HG02885 (cell line): ENCODE measurements at regions not wholly inside any gene's neighbourhood (a gene's known extent, or its start where the extent isn't known, plus 50 kb on each side); places are given as distances from the start of the nearest gene placed in this dataset.
A peak's percentile ranks its signal among the peaks of the same experiment; 100 is the strongest.
"Not testable (repeated sequence)": the region's sequence is repeated elsewhere in the genome, so short reads cannot be mapped to it uniquely, and the experiment has no call there.

Experiments
- ATAC-seq: cut with Tn5 transposase; IDR thresholded peaks from one replicate; pipeline ENCODE4 v1.9.1; 2021; ENCODE audit warnings: mild to moderate bottlenecking; ENCODE audit not compliant: unreplicated experiment, poor library complexity

DNA sequence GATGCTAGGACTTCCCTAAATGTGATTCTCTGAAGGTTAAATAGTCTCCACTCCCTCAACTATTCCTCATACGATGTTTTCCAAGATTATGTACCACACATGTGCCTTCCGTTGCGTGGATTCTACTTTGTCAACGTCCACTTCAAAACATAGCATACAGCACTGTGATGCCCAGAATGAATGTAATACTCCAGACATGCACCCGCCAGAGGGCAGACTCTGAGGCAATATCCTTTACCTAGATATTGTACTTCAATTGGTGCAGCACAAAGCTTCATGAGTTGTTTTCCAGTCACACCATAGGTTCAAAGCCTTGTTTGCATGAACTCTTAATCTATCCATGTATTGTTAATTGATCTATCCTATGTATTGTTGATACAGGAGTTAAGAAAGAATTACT, 201.0 kb upstream of the NABP1 start:
- ATAC-seq, result no peak

DNA sequence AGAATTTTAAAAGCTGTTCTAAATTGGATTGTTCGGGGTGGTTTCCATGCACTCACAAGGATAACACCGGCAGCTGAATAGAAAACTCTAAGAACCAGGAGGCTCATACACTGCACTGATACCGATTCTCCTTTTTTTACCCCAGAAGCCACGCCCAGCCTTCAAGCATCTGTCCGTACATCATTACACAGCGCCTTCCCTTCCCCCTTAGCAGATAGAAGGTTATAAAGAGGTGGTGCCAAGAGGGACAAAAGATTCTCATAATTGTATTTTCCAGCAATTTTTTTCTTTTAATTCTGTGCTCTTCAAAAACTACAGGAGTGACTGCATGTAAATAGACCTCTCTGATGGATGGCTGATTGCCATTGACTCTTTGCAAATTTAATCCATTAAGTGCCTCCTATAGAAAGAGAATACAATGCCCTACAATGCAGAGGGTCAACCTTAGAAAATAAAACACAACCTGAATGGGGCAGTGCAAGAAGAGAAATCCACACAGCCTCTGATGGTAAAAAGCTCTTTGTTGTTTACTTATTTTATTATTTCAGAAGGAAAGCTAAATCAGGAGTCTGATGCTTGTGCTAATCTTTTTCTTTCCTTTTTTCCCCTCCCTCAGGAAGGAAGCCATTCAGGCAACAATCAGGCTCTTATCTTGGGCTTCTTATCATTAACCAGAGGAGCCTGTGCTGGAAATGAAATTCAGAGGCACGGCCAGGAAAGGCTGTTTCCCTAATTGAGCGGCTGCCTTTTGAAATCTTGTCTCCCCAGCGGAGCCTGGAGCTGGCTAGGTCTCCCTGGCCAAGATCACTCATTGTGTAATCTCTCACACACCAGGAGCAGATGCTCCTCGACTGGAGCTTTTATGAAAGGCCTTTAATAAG, 198.9 kb upstream of the NABP1 start:
- no peak for ATAC-seq

DNA sequence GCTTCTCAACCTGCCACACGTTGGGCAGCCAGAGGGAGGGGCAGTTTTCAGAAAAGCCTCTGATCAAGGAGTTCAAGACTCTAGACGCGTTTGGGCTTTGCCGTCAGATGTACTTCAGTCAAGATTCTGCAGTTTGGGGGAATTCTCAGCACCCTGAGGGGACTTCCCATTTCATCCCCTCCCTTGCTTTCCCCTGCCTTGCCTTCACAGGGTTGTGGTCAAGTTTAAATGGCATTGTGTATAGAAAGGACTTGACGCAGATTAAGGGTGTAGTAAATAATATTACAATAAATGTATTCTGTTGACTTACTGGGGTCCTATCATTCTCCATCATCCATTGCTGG, 198.3 kb upstream of the NABP1 start:
- peak; percentile 68 for ATAC-seq

DNA sequence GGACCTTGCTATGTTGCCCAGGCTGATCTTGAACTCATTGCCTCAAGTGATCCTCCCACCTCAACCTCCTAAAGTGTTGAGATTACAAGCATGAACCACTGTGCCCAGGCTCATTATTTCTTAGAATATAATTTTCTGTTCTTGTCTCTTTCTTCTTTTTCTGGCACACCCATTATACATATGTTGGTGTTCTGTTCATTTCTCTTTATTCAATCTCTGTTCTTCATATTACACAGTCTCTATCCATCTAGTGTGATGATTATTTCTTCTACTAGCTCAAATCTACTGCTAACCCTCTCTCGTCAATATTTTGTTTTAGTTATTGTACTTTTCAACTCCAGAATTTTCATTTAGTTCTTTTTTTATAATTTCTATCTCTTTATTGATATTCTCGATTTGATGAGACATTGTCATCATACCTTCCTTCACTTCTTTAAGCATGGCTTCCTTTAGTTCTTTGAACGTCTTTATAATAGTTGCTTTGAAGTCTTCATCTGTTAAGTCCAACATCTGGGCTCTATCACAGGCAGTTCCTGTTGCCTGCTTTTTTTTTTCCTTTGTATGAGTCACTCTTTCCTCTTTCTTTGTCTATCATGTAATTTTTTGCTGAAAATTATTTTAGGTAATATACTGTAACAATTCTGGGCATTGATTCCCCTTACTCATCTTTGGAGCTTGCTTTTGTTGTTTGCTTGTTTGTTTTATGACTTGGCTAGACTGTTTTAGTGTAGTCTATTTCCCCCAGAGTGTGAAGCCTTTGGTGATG, 196.4 kb upstream of the NABP1 start:
- ATAC-seq, result no peak

DNA sequence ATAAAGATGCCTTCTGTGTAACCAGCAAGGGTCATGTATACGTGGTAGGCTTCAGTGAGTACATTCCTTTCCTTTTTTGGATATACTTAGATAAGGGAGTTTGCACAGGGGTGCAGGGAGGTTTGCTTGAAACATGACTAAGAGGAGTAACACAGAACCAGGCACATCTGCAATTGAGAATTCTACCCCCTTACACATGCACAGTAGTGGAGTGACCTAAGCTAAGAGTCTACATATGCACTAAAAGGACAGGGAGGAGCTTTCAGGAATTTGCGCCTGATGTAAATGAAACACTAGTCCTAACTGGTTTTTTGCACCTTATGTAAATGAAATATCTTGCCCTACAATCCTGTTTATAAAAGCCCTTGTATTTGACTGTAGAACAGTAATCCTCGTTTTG, 194.8 kb upstream of the NABP1 start:
- ATAC-seq, result no peak

DNA sequence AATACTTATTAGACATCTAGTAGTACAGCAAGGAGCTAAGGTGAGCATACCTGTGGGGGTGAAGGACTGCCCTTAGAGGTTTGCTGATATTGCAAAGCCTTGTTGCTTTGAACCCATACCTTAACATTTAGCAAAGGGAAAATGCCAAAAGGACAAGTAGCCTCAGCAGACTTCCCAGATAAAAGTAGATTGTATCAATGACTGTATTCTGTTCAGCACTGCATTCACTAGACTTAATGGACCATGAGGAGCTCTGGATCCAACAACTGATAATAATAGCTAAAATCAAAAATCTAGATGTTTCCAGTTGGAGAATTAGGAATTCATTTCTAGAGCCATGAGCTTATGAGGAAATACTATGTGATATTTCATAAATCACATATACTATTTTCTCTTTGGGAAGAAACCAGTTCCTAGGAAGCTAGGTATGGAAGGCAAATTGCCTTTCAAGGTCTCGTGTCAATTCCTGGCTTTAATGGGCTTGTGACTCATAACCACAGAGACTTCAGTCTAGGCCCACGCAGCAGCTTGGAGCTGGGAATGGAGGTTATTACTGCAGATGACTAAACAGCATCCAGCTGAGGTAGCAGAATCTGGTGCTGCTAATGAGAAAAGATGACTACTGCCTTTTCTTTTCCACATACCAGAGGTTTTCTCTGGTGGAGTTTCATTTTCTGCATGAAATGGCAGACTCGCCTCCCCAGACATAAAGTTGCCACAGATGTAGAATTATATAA, 191.2 kb upstream of the NABP1 start:
- no peak for ATAC-seq

DNA sequence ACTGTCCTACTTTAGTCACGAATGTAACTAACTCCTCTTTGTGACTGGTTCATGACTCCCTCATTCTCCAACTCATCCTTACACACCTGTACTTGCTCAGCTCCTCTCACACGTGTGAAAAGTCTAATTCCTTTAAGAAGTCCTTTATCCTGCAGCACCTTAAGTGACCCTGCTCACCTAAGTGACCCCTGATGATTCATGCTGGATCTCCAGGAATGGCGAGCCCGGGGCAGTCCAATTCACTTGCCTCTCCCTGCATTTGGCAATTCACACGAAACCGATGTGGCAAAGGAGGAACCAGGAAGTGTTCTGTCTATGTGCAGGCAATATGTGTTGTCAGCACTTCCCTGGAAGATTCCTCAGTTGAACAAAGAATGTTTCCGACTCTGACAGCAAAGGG, 189.8 kb upstream of the NABP1 start:
- ATAC-seq, result no peak

DNA sequence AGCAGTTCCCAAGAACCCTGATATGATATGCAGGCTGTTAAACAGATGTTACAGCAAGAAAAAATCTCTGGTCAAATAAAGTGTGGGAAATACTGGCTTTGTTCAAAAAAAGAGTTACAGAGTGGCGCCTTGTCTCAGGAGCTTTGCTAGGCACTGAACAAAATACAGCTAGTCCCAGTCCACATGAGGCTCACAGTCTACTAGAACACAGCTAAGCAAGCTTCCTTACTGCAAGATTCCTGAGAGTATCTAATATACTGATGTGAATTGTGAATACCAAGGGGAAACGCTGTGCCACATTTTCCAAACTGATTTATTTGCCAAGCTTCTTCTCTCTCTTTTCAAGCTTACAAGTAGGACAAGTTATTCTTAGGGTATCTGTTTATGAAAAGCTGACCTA, 188.8 kb upstream of the NABP1 start:
- no peak for ATAC-seq

DNA sequence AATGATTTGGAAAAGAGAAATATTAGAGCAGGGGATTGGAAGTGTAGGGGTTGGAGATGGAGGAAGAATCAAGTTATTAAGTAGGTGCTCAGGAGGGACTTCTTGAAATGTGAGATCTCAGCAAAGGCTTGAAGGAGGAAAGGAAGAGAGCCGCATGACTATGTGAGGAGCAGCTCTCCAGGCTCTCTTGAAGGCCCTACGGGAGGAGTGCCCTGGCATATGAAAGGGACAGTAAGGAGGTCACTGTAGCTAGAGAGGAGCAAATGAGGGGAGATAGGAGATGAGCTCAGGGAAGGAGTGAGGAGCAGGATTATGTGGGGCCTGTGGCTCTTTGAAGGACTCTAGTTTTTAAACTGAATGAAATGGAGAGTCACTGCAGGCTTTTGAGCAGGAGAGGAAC, 181.1 kb upstream of the NABP1 start:
- ATAC-seq, result no peak

DNA sequence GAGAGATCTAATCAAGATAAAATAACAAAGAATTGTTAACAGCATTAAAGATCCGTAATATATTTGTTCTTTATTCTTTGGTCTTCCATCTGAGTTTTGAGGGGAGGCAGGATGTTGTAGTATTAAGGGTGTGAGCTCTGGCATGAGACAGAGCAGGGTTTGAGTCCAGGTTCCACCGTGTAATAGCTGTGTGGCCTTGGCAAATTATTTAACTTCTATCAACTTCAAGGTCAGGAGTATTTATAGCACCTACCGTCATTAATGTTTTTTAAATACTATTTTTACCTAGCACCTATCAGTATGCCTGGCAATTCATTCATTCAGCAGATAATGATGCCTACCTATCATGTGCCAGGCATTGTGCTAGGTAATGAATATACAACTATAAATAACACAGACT, 180.1 kb upstream of the NABP1 start:
- ATAC-seq, result no peak

DNA sequence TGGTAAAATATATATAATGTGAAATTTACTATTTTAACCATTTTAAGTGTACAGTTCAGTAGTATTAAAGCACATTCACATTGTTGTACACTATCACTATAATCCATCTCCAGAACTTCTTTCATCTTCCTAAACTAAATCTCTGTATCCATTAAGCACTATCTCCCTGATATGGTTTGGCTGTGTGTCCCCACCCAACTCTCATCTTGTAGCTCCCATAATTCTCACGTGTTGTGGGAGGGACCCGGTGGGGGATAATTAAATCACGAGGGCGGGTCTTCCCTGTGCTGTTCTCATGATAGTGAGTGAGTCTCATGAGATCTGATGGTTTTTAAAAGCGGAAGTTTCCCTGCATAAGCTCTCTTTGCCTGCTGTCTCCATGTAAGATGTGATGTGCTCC, 178.9 kb upstream of the NABP1 start:
- no peak for ATAC-seq

DNA sequence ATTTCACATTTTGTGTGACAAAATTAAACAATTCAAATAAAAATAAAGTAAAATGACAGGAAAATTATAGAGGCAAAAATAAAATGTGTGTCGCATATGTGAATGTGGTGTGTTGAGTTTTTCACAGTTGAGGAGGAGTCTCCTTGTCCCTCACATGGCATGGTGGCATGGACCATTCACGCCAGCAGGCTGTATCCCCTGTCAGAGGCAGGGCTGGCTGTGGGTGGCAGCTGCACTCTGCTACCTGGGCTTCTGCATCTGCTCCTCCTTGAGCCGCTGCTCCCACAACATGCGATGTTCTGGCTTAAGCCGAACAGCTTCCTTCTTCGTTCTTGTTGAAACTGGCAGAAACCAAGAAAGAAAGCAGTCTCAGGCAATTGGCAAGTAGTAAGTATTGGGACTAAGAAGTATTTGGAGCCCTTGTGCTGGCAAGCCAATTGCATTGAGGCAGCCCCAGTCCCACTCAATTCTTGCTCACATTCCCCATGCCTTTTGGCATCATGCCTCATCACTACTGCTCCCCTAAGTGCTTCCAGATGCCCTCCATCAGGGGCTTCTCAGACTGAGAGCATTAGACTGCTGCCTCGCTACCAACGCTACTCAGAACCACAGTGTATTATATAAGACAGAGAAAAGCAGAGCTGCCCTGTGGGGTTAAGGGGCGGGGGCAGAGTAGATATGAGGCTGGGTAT, 177.9 kb upstream of the NABP1 start:
- no peak for ATAC-seq

DNA sequence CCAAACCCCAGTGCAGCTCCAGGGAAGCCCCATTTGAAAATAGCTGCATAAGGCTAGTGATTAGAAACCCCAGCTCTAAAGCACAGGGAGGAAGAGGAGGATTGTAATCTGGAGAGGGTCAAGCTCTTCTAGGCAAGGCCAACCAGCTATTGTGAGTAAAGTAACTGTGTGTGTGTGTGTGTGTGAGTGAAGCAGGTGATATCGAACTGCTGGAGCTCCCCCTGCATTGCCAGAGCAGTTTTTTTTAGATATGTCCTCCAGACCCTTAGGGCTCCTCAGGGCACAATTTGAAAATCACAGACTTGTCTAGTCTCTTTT, 177.4 kb upstream of the NABP1 start:
- no peak for ATAC-seq

DNA sequence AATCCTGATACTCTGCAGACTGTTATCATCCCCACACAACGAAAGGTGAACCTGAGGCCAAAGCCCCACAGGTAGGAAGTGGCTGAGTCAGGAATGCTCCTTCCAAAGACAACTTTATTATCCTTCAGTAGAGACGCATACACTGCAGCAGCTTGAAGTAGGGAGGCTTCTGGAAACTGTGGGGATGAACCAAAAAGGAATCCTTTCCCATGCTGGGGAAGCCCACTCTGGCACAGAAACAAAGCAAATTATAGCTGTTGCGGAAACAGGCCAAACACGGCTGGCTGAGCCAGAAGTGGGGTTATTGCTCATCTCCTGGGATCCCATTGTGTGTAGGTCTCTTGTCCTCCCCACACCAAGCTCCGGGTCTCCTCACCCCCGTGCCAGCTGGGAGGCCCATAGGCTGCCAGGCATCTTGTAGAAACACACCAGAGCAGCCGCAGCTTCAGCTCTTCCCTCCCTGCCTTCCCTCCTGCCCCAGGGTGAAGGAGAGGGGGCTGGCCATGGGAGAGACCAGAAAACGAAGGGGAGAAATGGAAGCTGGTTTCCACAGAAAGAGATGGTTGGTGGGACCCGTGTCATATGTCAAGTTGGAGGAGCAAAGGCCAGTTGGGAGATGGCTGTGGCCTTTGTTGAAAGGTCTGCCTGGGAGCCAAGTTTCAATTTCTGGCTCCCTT, 176.9 kb upstream of the NABP1 start:
- ATAC-seq, result no peak

DNA sequence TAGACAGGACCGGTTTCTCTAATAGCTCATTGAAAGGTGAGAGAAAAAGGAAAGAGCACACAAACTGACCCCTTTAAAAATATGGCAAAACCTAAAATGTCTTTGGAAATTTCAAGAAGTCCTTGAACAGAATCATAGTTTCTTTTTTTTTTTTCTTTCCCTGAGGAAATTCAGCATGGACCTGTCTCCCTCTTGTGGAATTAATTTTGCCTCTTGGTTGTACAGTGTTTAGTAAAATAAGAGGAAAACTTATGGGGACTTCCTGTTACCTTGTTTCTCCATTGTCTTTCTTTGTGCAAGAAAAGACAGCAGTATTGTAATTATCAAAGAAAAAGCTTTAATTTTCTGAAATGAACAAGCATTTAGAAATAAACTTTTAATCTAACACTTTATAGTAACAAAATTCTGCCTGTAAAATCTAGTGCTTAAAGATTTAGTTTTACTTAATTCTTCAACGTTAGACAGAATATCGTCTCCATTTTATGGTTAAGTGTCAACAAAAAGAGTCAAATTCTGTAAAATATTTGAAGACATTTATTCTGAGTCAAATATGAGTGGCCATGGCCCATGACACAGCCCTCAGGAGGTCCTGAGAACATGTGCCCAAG, 176.3 kb upstream of the NABP1 start:
- ATAC-seq, result no peak

DNA sequence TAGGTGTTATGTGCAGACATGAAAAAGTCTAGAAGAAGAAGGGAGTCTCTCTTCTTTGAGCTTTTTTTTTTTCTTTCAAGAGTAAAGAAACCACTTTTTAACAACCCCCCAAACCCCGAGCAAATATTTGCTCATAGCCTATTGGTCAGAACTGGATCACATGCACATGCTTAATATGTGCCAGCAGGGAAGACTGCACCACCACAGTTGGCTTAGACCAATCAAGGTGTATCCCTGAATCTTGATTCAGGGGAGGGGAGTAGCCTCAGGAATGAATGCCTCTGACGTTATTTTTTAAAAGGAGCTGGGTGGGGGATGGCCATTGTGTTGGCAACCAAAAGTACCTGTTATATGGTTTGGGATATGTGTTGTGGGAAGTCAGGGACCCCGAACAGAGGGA, 171.4 kb upstream of the NABP1 start:
- no peak for ATAC-seq

DNA sequence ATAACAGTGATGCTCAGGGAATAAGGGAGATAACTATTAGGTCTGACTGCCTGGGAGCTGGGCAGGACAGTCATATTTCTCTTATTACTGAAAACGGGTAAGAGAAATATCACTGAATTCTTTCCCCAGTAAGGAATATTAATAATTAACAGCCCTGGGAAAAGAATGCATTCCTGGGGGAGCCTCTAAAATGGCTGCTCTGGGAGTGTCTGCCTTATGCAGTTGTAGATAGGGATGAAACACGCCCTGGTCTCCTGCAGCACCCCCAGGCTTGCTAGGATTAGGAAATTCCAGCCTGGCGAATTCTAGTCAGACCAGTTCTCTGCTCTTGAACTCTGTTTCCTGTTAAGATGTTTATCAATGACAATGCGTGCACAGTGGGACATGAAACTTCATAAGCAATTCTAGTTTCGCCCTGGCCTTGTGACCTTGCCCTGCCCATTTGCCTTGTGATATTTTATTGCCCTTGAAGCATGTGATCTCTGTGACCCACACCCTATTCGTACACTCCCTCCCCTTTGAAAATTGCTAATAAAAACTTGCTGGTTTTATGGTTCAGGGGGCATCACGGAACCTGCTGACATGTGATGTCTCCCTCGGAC, 170.6 kb upstream of the NABP1 start:
- ATAC-seq, result not testable (repeated sequence)

DNA sequence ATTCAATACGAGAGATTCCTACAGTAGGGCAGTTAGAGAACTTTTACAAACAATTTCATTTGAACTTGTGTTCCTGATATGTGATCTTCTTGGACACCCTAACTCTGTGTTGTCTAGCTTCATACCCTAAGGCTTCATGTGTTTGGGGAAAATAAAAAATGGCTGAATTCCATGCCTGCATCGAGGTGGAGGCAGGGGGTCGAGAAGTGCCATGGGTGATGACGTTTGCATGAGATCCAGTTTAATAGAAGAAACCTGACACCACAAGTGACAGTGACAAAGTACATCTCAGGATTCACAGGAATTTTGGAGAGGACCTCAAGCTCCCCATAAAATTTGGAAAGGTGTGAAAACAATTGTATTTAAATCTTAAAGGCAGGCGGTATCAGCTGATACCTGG, 169.2 kb upstream of the NABP1 start:
- ATAC-seq, result no peak

DNA sequence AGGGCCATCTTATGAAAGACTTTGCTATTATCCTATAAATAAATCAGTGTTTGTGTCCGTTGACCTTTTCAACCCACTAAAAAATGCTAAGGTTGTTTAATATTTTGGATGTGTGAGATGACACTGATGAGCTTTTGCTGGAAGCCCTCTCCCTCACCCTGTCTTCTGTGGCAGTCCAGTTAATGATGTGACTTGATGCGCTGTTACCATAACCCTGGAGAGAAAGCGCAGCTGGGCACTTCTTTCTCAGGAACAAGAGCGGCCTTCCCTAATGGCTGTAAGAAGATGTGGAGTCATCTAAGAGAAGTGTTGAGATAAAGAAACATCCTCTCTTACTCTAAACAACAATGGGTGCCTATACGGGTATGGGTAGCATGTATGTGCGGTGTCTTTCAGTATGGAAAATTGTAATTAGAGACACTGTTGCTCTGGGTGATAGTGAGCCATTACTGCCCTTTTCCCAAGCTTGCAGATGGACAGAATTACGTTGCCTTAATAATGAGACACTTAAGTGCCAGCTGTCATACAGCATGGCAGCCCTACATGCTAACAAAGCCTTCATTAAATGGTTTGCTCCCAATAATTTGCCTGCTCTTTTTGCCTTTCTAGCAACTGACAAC, 165.6 kb upstream of the NABP1 start:
- ATAC-seq, result no peak
